Activated B cell treated with CpG ODN at 0.5 μM for 24 hours (primary cell): ENCODE measurements at regions not wholly inside any gene's neighbourhood (a gene's known extent, or its start where the extent isn't known, plus 50 kb on each side); places are given as distances from the start of the nearest gene placed in this dataset.

Source experiments
- ATAC-seq: fragments of 200-7000 bp; cut with Tn5 transposase; one replicate; pipeline ENCODE4 v1.10.0; 2021; ENCODE audit warnings: low read depth, mild to moderate bottlenecking, moderate library complexity
- CTCF ChIA-PET: fragments of 350-600 bp; sonication (Branson Sonifier 250); formaldehyde crosslinking; loops from one replicate; lab custom pipeline; 2021; ENCODE audit warnings: antibody characterized with exemption; lab: Charles Lee
- POLR2A ChIA-PET: fragments of 350-600 bp; sonication (Branson Sonifier 250); formaldehyde crosslinking; loops from one replicate; lab custom pipeline; 2021; ENCODE audit warnings: antibody characterized with exemption; lab: Charles Lee
- DNase-seq: peaks from one replicate; pipeline ENCODE4 v3.0.0; 2022
- H3K27ac Mint-ChIP-seq: one replicate; pipeline ENCODE4 v1.8.0; 2020; ENCODE audit warnings: mixed read lengths
- H3K27me3 Mint-ChIP-seq: one replicate; pipeline ENCODE4 v1.8.0; 2021; ENCODE audit warnings: mixed read lengths
- H3K36me3 Mint-ChIP-seq: one replicate; pipeline ENCODE4 v1.8.0; 2021; ENCODE audit warnings: low read depth, mixed read lengths
- H3K4me1 Mint-ChIP-seq: one replicate; pipeline ENCODE4 v1.8.0; 2021; ENCODE audit warnings: mixed read lengths
- H3K4me3 Mint-ChIP-seq: one replicate; pipeline ENCODE4 v1.8.0; 2020; ENCODE audit warnings: mild to moderate bottlenecking, mixed read lengths
- H3K9me3 Mint-ChIP-seq: one replicate; pipeline ENCODE4 v1.8.0; 2020; ENCODE audit warnings: mixed read lengths
- CTCF ChIP-seq: fragments of 200-600 bp; IDR thresholded peaks from one replicate; pipeline ENCODE4 v1.8.0; 2022; ENCODE audit warnings: antibody characterized with exemption, mild to moderate bottlenecking
- intact Hi-C: fragments of 100-400 bp; cut with micrococcal nuclease; formaldehyde crosslinking; loops from one replicate; pipeline ENCODE4 v1.15.1; 2024

GRCh38 chr7:115252461-115252860, 330.6 kb downstream of the MDFIC start:
- no peak for DNase-seq
- Mint-ChIP-seq H3K36me3 (no peaks in the 10 kb centered on the region), H3K9me3 (no peaks in the 10 kb centered on the region), H3K4me3 (no peak overlapping the region), H3K4me1 (no peaks in the 10 kb centered on the region), H3K27ac (no peak overlapping the region), H3K27me3 (no peaks in the 10 kb centered on the region)
- TF ChIP-seq CTCF, result no peak
- intact Hi-C loops, result no loop called here
- no peak for ATAC-seq
- ChIA-PET CTCF (no interaction called here), POLR2A (no interaction called here)

- H3K4me1 Mint-ChIP-seq, result no peaks in the 10 kb centered on the region
- H3K4me3 Mint-ChIP-seq, result no peak overlapping the region
- H3K27me3 Mint-ChIP-seq, result no peaks in the 10 kb centered on the region
- no peaks in the 10 kb centered on the region for H3K36me3 Mint-ChIP-seq
- CTCF ChIA-PET, result no interaction called here
- H3K9me3 Mint-ChIP-seq, result peaks cover 11% of the 10 kb centered on the region
- DNase-seq (no peak), ATAC-seq (no peak)
- POLR2A ChIA-PET, result no interaction called here
- no peak for TF ChIP-seq CTCF
- H3K27ac Mint-ChIP-seq, result no peak overlapping the region
- intact Hi-C loops, result no loop called here
These were observed 327.2 kb downstream of the MDFIC start for GRCh38 chr7:115249080-115249479.

- Mint-ChIP-seq H3K27me3 (no peaks in the 10 kb centered on the region), H3K9me3 (peaks cover 13% of the 10 kb centered on the region), H3K4me3 (no peak overlapping the region), H3K27ac (no peak overlapping the region), H3K4me1 (no peaks in the 10 kb centered on the region), H3K36me3 (no peaks in the 10 kb centered on the region)
- intact Hi-C loops, result no loop called here
- POLR2A ChIA-PET, result no interaction called here
- CTCF ChIA-PET, result no interaction called here
- ATAC-seq (no peak), DNase-seq (no peak)
- TF ChIP-seq CTCF, result no peak
These were observed 319.3 kb downstream of the MDFIC start for GRCh38 chr7:115241151-115241550.

GRCh38 chr7:115240242-115240641, 318.3 kb downstream of the MDFIC start:
- no peak overlapping the region for H3K4me3 Mint-ChIP-seq
- no peak for TF ChIP-seq CTCF
- ChIA-PET POLR2A (no interaction called here), CTCF (no interaction called here)
- H3K27ac Mint-ChIP-seq, result no peak overlapping the region
- H3K36me3 Mint-ChIP-seq, result no peaks in the 10 kb centered on the region
- no peak for DNase-seq
- ATAC-seq, result no peak
- H3K27me3 Mint-ChIP-seq, result no peaks in the 10 kb centered on the region
- intact Hi-C loops, result no loop called here
- H3K9me3 Mint-ChIP-seq, result peaks cover 14% of the 10 kb centered on the region
- H3K4me1 Mint-ChIP-seq, result no peaks in the 10 kb centered on the region

- no peak for TF ChIP-seq CTCF
- Mint-ChIP-seq H3K9me3 (peaks cover 4% of the 10 kb centered on the region), H3K4me1 (no peaks in the 10 kb centered on the region), H3K4me3 (no peak overlapping the region), H3K27me3 (no peaks in the 10 kb centered on the region), H3K27ac (no peak overlapping the region), H3K36me3 (no peaks in the 10 kb centered on the region)
- intact Hi-C loops, result no loop called here
- POLR2A ChIA-PET, result no interaction called here
- DNase-seq (no peak), ATAC-seq (no peak)
- CTCF ChIA-PET, result no interaction called here
These were observed 313.2 kb downstream of the MDFIC start for GRCh38 chr7:115235075-115235474.
